ENCODE measurements at regions not wholly inside any gene's neighbourhood (a gene's known extent, or its start where the extent isn't known, plus 50 kb on each side); places are given as distances from the start of the nearest gene placed in this dataset.
A peak's percentile ranks its signal among the peaks of the same experiment; 100 is the strongest.
"Not testable (repeated sequence)": the region's sequence is repeated elsewhere in the genome, so short reads cannot be mapped to it uniquely, and the experiment has no call there.

GRCh38 chr3:150242220-150242936 is 165.7 kb upstream of the TSC22D2 start:
- no peak for DNase-seq (ENCODE audit: low read depth)

GRCh38 chr3:150240891-150241290 is 167.2 kb upstream of the TSC22D2 start:
- DNase-seq (ENCODE audit: low read depth) = no peak

GRCh38 chr3:150239766-150240165 is 168.3 kb upstream of the TSC22D2 start:
- no peak for DNase-seq (ENCODE audit: low read depth)

GRCh38 chr3:150238995-150239619 is 169.0 kb upstream of the TSC22D2 start:
- DNase-seq (ENCODE audit: low read depth) = no peak

- DNase-seq (ENCODE audit: low read depth) = no peak
Measured at GRCh38 chr3:150238048-150238802, 169.9 kb upstream of the TSC22D2 start.

GRCh38 chr3:150237490-150237889 is 170.6 kb upstream of the TSC22D2 start:
- DNase-seq (ENCODE audit: low read depth) = no peak

GRCh38 chr3:150236316-150237082 is 171.6 kb upstream of the TSC22D2 start:
- no peak for DNase-seq (ENCODE audit: low read depth)

- DNase-seq (ENCODE audit: low read depth) = no peak
Measured at GRCh38 chr3:150235799-150236198, 172.3 kb upstream of the TSC22D2 start.

- no peak for DNase-seq (ENCODE audit: low read depth)
Measured at GRCh38 chr3:150232992-150233451, 175.1 kb upstream of the TSC22D2 start.

- DNase-seq (ENCODE audit: low read depth) = no peak
Measured at GRCh38 chr3:150230037-150230436, 178.1 kb upstream of the TSC22D2 start.

GRCh38 chr3:150228626-150229025 is 179.5 kb upstream of the TSC22D2 start:
- DNase-seq (ENCODE audit: low read depth) = not testable (repeated sequence)

- DNase-seq (ENCODE audit: low read depth) = peak; percentile 28
Measured at GRCh38 chr3:150227839-150228238, 180.3 kb upstream of the TSC22D2 start.

- DNase-seq (ENCODE audit: low read depth) = no peak
Measured at GRCh38 chr3:150225986-150226385, 182.1 kb upstream of the TSC22D2 start.

GRCh38 chr3:150223558-150223957 is 184.5 kb upstream of the TSC22D2 start:
- DNase-seq (ENCODE audit: low read depth) = no peak

- DNase-seq (ENCODE audit: low read depth) = no peak
Measured at GRCh38 chr3:150222691-150223489, 185.2 kb upstream of the TSC22D2 start.

- no peak for DNase-seq (ENCODE audit: low read depth)
Measured at GRCh38 chr3:150221904-150222523, 186.1 kb upstream of the TSC22D2 start.

GRCh38 chr3:150220799-150221198 is 187.3 kb upstream of the TSC22D2 start:
- DNase-seq (ENCODE audit: low read depth) = no peak

GRCh38 chr3:150220041-150220440 is 188.1 kb upstream of the TSC22D2 start:
- DNase-seq (ENCODE audit: low read depth) = no peak

- no peak for DNase-seq (ENCODE audit: low read depth)
Measured at GRCh38 chr3:150218841-150219240, 189.3 kb upstream of the TSC22D2 start.

GRCh38 chr3:150218236-150218635 is 189.9 kb upstream of the TSC22D2 start:
- DNase-seq (ENCODE audit: low read depth) = no peak

- DNase-seq (ENCODE audit: low read depth) = no peak
Measured at GRCh38 chr3:150217691-150218090, 190.4 kb upstream of the TSC22D2 start.

All from stimulated activated CD8-positive, alpha-beta memory T cell treated with anti-CD3 and anti-CD28 coated beads, Interleukin-4, amount 100 ng/mL, for 24 hours (primary cell).